Activated CD4-positive, alpha-beta T cell treated with anti-CD3 and anti-CD28 coated beads, Interleukin-2, amount 50 U/mL, for 24 hours (primary cell): ENCODE measurements at regions not wholly inside any gene's neighbourhood (a gene's known extent, or its start where the extent isn't known, plus 50 kb on each side); places are given as distances from the start of the nearest gene placed in this dataset.
"Not testable (repeated sequence)": the region's sequence is repeated elsewhere in the genome, so short reads cannot be mapped to it uniquely, and the experiment has no call there.

Experiments used
- DNase-seq, 2 donors: peaks; one replicate each; pipeline ENCODE4 v3.0.0-alpha.2; 2020; ENCODE audit warnings: low read depth in 1 of 2, low spot score in 1 of 2

DNA sequence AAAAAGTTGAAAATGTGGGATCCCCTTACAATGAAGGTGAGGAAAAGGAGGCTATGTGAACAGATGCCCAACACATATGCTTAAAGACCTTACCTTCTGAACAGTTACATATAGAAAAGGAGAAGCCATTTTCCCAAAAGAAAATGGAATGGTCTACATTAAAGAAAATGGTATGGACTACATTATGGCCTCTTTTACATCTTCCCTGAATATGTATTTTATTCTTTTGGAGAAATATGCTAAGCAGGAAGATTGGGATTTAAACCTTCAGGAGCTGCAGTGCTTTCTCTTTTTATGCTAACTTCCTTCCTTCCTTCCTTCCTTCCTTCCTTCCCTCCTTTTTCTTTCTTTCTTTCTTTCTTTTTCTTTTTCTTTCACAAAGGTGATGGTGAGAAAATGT, 155.4 kb downstream of the SEC23IP start:
- no peak for DNase-seq

DNA sequence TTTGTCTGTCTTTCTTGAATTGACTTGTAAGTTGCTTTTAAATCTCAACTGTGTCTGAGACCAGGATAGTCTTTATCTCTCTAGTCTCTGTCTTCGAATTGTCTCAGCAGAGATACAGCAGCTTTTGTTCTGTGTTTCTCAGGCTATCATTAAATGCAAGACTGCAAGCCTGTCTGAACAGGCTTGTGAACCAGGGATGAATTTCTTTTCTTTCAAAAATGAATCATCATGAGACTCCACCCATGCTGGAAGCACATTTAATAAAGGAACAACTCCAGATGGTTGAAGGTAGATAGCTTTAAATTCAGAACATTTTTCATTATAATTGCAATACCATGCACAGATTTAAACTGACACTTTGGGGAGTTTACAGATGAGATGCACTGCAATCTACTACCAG, 155.9 kb downstream of the SEC23IP start:
- no peak for DNase-seq

DNA sequence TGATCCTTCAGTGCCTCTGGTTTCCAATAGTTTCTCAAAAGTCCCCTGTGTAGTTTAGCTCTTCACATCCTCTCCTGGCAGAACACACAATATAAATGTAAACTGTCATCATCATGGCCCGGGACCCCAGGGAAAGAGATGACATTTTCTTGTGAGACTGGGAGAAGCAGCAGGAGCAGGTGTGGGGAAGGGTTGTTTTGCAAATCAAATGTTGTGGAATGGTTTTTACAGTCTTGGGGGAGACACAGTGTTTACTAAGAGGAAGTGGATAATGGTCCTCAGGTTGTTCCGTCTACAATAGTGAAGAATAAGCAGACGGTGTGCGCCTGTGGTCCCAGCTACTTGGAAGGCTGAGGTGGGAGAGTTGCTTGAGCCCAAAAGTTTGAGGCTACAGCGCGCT, 159.1 kb downstream of the SEC23IP start:
- no peak for DNase-seq

DNA sequence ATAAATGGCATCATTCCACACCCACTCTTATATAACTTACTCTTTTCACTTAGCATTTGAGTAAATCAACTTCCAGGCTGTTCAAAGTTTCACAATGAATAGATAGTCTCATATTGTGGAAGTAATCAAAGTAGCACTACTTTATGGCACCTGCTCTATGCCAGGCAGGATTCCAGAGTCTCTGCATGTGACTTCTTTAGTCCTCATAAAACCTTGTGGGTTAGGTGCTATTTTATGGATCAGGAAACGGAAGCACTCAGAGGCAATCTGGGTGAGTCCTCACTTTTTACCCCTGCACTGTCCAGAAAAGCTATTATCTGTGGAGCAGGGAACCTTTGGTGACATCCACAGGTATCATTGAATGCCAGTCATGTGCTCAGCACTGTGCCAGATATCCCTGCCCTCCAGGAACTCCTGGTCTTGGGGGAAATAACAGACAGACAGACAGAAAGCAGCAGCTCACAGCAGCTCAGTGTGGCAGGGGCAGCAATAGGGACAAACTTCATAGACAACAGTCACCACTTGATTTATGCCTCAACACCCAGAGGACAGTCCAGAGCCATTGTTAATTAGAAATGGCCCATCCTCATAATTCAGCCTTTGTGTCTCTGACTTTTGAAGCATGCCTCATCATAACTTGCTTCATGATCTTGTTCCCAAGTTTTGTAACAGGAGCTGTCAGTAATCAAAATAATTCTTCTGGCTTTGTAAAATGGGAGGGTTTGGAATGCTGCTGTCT, 160.6 kb downstream of the SEC23IP start:
- DNase-seq: no peak

DNA sequence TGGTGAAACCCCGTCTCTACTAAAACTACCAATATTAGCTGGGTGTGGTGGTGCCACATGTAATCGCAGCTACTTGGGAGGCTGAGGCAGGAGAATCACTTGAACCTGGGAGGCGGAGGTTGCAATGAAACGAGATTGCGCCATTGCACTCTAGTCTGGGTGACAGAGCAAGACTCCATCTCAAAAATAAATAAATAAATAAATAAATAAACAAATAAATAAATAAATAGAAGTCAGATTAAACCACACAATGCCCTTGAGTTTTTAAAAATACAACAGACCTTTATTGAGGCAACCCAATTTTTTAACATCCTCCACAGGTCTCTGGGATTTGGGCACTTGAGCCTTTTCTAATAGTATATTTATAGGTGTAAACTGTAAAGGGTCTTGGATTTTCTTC, 167.3 kb downstream of the SEC23IP start:
- DNase-seq: not testable (repeated sequence)

DNA sequence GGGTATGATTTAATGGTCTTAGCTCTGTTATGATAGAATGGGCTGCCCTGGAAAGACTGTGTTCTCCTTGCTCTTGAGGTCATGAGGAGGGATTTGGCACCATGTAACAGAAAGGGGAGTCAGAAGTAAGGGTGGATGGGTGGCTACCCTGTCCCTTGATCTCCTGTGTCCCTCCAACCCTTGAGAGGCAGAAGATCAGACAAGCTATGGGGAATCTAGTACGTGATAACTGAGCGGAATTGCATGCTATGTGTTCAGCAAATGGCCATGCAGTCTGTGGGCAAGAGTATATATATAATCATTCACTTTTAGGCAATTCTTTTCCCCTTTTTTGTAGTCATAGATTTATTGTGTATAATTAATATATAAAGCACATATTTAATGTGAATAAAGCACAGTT, 174.9 kb downstream of the SEC23IP start:
- DNase-seq: no peak

DNA sequence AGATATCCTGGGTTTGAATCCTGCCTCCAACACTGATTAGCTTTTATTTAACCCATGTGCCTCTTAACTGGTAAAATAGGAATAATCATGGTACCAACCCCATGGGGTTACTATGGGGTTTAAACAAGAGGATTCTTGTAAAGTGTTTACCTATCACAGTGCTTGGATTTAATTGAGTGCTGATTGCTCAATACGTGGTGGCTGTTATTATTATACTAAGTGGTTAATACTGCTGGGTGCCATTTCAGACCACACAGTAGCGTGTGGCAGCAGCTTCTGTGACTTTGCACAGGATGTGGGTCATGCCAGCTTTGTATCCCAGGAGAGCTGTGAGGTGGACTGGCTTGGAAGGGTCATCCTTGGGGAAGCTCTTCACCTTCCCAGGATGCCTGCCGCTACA, 177.2 kb downstream of the SEC23IP start:
- no peak for DNase-seq

DNA sequence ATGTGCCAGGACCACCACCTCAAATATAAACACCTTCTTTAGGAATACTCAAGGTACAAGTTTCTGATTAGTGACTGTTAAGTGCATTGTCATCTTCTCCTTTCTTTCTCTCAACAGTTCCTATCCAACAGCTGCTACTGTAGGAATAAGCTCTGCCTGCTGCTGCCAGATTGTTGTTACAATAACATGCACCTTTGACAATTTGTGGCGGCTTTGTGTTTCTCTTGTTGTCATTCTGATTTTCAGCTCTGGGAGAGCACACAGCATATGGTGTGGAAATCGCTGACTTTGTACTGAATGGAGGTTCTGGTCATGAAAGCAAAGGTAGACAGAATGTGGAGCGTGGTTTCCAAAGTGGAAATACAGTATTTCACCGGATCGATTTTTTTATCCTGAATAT, 182.8 kb downstream of the SEC23IP start:
- no peak for DNase-seq

DNA sequence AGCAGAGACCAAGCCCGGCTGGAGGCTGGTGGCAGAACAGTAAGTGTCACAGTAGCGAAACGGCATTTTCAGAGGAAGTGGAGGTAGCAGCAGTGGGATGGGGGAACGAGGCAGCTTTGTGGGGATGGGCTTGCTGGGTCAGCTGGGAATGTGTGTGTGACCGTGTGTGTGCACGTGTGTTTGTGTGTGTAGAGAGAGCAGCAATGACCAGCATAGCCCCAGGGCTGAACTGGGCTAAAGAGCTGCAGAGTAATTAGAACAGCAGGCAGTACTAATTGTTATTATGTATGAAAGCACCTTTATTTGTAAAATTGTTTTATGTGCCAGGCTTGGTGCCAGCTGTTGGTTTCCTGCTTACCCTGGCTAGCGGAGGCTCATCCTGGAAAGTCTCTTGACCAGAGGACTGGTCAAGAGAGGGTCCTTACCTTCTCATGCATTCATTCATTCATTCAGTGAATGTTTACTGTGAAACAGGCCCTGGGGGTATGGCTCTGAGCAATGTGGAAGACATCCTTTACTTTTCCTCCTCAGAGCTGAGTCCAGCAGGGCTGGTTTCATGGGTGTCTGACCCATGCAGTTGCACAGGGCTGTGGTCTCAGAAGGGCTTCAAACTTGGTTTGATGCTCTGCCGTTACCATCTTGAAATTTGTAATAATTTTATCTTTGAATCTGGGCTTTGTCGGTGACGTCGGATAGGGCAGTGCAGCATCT, 184.6 kb downstream of the SEC23IP start:
- no peak for DNase-seq

DNA sequence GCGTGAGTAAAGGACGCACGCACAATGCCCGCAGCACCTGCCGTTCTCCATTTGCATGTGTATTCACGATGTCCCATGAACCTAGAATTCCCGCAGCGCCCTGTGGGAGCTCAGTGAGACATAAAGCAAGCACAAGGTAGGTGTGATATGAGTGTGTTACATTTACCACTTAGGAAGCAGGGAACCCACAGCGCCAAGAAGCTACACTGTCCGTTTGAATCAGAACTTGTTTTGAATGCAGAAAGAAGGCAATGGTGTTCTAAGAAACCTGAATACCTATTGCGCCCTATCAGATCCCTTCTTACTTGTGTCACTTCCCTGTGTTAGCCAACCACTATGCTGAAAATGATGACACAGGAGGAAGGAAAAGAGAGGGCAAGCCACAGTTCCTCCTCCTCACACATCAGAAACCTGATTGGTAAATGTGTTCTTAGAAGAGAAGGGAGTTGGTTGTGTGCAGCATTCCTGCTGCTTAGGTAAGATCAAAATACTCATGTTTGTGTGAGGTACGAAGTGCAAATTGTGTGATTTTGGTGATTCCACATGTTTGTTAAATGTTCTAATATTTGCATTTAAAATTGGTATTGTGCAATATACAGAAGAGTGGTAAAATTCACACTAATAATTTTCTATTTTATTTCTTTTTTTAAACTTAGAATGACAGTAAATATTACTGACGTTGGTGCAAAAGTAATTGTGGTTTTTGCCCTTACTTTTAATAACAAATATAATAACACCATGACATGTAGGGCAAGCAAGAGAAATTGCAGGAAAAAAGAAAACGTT, 185.4 kb downstream of the SEC23IP start:
- no peak for DNase-seq

DNA sequence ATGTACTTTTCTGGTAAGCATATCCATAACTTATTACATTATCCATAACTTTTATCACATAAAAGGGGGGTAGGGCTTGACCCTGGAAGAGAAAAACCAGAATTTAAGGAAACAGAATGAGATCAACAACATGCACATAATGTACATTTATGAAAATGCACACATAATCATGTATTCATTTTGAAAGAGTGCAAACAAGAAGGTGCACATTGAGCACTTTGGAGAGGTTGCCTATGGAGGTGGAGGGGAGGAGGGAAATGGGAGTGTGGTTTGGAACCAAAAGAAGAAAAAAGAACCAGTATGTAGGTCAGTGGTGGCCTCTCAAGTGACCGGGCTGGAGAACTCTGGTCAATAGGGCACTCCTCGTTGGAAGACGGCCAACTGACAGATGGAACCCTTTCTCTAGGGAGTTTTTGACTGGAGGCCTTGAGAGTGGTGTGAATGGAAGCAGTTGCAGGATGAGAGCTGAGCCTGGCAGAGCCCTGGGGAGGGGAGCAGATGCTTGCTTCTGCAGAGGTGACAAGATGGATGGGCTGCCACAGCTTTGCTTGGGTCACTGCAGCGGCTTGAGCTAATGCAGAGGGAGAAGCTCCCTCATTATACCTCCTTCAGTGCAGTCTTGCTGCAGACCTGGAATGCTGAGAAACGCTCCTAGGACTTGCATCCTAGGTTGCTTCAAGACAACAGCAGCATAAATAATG, 192.7 kb downstream of the SEC23IP start:
- no peak for DNase-seq

DNA sequence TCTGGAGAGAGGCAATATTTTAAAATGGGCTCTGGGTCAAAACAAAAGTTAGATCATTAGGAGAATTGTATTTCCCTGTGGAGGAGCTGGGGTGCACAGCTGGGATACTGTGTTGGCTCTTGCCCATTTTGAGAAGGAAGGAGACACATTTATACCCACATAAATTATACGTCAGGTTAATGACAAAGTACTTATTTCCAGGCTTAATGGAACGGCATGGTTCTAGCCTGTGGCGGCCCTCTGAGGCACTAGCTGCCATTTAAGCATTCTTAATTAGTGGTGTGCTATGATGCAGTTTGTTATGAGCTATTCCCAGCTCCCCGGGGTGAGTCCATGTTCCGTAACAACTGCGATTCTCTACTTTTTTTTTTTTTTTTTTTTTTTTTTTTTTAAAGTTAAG, 193.5 kb downstream of the SEC23IP start:
- DNase-seq: no peak

DNA sequence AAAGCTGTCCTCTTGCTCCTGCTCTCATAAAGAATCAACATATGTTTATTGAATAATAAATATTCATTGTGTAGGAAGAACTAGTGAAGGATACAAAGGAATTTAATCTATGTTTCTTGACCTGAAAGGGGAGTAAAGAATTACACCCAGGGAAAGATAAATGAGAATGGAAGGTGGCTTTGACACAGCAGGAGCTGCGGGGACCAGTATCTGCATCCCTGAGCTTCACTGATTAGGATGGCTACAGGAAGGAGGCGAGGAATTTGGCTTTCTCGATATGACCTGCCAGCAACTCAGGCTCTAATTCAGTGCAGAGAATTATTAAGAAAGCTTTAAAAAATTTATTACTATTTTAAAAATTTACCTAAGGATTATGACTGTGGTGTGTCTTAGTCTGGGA, 194.6 kb downstream of the SEC23IP start:
- DNase-seq: no peak

DNA sequence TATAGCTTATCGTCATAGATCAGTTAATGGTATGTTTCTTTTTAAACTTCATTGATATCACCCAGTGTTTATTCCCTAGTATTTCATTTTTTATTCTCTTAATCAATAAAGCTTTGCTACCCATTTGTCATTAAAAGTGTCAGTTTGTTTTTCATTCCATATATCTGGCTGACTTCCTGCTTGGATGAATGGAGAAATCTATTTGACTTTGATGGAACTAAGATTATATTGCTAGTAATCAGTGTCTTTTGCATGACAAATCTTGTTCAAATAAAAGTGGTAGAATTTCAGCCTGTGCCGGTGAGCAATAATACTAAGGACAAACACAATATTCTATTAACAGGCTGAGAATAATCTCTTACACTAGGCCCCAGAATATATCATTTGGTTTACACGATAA, 203.3 kb downstream of the SEC23IP start:
- DNase-seq: no peak

DNA sequence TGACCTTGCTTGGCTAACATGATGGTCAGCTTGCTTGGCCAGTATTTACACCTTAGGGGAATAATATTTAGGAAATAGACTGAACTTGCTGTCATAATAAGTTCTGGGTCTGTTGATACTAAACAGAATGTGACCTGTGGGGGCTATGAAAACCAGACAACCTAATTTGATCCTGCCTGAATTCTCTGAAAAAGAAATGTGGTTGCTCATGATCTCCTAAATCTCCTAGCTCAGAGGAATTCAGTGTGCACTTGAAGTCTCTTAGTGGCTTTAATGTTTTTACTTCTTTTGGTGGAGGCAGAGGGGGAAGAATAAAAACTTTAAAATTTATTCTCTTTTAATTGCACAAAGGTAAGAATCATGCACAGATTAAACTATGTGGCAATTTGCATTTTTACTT, 205.2 kb downstream of the SEC23IP start:
- no peak for DNase-seq

DNA sequence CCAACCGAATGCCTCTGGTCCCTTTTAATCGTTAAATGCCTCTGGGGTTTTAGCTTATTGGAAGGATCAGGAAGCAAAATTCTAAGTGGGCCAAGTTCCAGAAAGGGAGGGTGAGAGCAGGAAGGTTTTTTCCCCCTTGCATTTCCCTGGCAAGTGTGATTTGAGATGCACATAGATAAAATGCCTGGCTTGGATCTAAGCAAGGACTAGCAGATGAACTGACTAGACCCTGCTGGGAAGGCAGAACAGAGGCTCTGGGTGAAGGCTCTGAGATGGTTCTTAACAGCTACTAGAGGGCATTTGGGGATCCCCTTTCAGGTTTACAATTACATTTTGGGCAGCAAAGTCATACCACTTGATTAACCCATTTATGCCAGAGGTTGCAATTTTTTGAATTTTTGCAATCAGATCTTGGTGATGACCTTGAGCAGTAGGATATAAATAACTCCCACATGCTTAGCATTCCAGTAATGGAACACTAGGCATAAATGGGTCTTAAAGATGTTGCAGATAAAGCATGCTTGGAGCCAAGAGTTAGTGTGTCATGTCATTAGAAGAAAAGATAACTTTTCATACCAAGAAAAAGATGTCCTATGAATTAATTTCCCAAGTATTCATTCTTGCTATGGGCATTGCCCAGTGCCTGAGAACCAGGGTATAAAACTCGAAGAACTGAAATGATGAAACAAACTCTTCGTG, 205.9 kb downstream of the SEC23IP start:
- DNase-seq: no peak

DNA sequence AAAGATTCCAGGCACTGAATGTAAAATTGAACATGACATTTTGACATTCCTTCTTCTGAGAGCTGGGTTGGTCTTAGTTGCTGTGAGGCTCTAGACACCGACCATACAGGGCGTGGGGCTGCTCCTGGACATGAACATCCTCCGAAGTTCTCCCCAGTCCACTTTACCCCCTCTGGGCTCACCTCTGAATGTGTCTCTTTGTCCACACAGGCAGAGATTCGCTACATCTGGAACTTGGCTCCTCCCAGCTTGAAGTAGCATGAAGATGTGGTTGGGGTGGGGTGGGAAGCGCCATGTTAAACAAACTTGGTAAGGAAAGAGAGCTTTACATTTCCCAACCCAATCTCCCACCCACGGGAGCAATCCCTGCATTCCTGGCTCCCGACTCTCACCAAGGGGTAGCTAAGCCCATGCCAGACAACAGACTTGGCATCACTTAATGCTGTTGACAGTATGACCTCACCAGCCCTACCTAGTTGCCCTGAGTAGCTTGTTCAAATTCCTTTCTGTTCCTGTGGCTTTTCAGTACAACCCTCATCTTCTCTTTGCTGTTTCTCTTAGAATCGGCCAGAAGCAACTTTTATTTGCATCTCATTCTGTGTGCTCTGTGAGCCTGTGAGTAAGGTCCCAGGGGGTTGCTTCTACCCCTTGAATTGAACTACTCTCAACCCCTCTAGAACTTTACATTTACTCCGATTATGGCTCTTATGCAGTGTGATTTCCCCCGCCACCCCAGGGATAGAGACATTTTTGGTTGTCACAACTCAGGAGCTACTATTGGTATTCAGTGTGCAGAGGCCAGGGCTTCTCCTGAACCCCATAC, 211.4 kb downstream of the SEC23IP start:
- no peak for DNase-seq

DNA sequence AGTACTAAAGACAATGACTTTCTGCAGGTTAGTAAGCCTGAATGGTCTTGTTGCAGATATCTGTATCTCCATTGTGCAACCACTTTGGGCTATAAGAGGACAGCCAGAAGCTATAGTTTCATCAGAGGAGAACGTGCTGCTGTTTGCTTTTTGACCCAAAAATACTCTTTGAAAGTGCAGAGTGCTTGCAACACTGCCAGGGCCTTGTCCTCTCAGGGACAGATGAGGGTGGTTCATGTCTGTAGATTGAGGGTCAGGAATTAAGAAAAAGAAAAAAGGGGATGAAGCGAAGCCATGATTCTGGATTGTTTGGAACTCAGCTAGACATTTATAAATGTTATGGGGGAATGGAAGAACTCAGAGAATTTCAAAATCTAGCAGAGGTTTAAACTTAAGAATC, 212.5 kb downstream of the SEC23IP start:
- no peak for DNase-seq

DNA sequence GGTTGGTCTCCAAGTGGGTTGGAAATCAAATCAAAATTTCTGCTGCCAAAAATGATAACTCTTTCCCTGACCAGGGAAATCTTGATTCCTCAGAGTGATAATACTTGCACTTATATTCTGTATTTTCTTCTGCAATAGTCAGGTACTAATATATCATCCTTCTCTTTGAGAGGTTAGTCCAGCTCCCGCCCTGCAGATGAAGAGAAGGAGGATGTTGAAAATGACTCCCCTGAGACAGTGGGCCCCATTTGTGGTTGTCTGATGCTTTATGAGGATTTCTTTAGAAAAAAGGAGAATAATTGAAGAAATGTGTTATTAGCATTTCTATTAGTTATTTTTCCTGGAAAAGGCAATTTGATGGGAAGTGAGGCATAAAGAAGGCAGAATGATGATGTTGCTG, 213.0 kb downstream of the SEC23IP start:
- DNase-seq: no peak

DNA sequence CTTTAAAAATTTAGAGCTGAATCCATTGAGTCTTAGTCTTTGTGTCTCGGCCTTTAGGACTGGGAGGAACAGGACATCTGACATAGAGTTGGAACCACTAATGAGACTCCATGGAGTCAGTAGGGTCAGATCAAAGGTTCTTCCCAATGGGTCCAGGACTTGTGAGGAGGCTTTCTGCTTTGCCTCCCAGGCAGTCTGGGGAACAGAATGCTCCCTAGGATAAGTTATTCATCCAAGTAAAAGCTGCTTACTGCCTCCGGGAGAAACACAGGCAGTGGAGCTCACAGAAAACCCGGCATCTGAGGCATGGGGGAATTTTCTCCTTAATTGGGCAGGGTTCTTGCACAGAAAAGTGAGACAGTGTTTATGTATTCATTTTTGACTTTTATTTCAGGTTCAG, 216.4 kb downstream of the SEC23IP start:
- DNase-seq: no peak
